Panc1 (cell line): ENCODE measurements at regions not wholly inside any gene's neighbourhood (a gene's known extent, or its start where the extent isn't known, plus 50 kb on each side); places are given as distances from the start of the nearest gene placed in this dataset.

Source experiments
- ATAC-seq: fragments of 200-7000 bp; cut with Tn5 transposase; 2 replicates; pipeline ENCODE4 v1.9.1; 2020; ENCODE audit warnings: mild to moderate bottlenecking, moderate library complexity
- BruUV-seq: library from RNA; stranded (reverse); fragments of 400-500 nt; replicated peaks from 2 replicates; lab custom pipeline; 2021; lab: Mats Ljungman, UMichigan
- CTCF ChIA-PET: fragments of 300-600 bp; sonication (Branson Sonifier 250); formaldehyde crosslinking; loops from one replicate; lab custom pipeline; 2022; ENCODE audit warnings: antibody characterized with exemption; lab: Charles Lee
- POLR2A ChIA-PET: fragments of 300-600 bp; sonication (Branson Sonifier 250); formaldehyde crosslinking; loops from one replicate; lab custom pipeline; 2022; ENCODE audit warnings: antibody characterized with exemption; lab: Charles Lee
- DNase-seq: peaks from one replicate; pipeline ENCODE4 v3.0.0-alpha.2; 2010; ENCODE audit warnings: low read depth, low spot score
- H3K27ac ChIP-seq: 2 replicates; pipeline ENCODE4 v1.5.1; 2011; ENCODE audit warnings: mild to moderate bottlenecking, low read length, inconsistent platforms
- H3K27me3 ChIP-seq: fragments of 200-500 bp; sonication (Bioruptor generic); 2 replicates; pipeline ENCODE4 v1.6.0; 2014; ENCODE audit warnings: low read length, inconsistent platforms; ENCODE audit not compliant: control insufficient read depth, insufficient read depth
- H3K36me3 ChIP-seq: fragments of 200-500 bp; sonication (Bioruptor generic); 2 replicates; pipeline ENCODE4 v1.5.1; 2014; ENCODE audit warnings: inconsistent platforms, mild to moderate bottlenecking, low read length, moderate library complexity; ENCODE audit not compliant: control insufficient read depth, insufficient read depth
- H3K4me1 ChIP-seq: 2 replicates; pipeline ENCODE4 v1.5.1; 2011; ENCODE audit warnings: inconsistent platforms, mild to moderate bottlenecking, low read length, moderate library complexity; ENCODE audit not compliant: control insufficient read depth, insufficient read depth
- H3K4me3 ChIP-seq, 2 experiments: 2 replicates each; pipeline ENCODE4 v1.5.1; 2011 to 2012; ENCODE audit warnings: low read depth in 2 of 2, low read length in 2 of 2, mild to moderate bottlenecking in 2 of 2, inconsistent platforms in 1 of 2, moderate library complexity in 1 of 2
- H3K9me3 ChIP-seq: fragments of 200-500 bp; sonication (Bioruptor generic); 2 replicates; pipeline ENCODE4 v1.5.1; 2014; ENCODE audit warnings: low read depth, mild to moderate bottlenecking, inconsistent platforms, low read length, moderate library complexity; ENCODE audit not compliant: control insufficient read depth, insufficient read depth
- CTCF ChIP-seq: fragments of 450-650 bp; IDR thresholded peaks from 2 replicates; pipeline ENCODE4 v1.5.1; 2017; ENCODE audit warnings: mild to moderate bottlenecking
- POLR2AphosphoS5 ChIP-seq: IDR thresholded peaks from 2 replicates; pipeline ENCODE4 v1.6.1; 2012; ENCODE audit warnings: mild to moderate bottlenecking, low read depth, low read length, moderate library complexity
- REST ChIP-seq, 2 experiments: IDR thresholded peaks; 2 replicates each; pipeline ENCODE4 v1.6.1; 2011 to 2012; ENCODE audit warnings: low read depth in 2 of 2, control low read depth in 1 of 2, low read length in 1 of 2, mild to moderate bottlenecking in 1 of 2, moderate library complexity in 1 of 2; ENCODE audit not compliant: insufficient read depth in 1 of 2
- SIN3A ChIP-seq: IDR thresholded peaks from 2 replicates; pipeline ENCODE4 v1.6.1; 2012; ENCODE audit warnings: low read depth, mild to moderate bottlenecking, low read length, moderate library complexity, borderline replicate concordance; ENCODE audit not compliant: insufficient read depth
- TCF7L2 ChIP-seq: IDR thresholded peaks from 2 replicates; pipeline ENCODE4 v1.6.1; 2011; ENCODE audit warnings: mild to moderate bottlenecking, low read depth, low read length, inconsistent platforms
- in situ Hi-C: cut with HindIII; loops from 2 replicates; pipeline ENCODE4 v1.10.0; 2016; ENCODE audit warnings: low sequenced_read_pairs, low pct_unique_long_range_greater_than_20kb
- intact Hi-C: fragments of 100-400 bp; cut with micrococcal nuclease; formaldehyde crosslinking; loops from one replicate; pipeline ENCODE4 v1.10.0; 2022; ENCODE audit not compliant: unreplicated experiment

GRCh38 chrX:1719270-1719669 is 104.4 kb downstream of the ASMT start:
- H3K4me3 ChIP-seq = no peak overlapping the region
- no peak overlapping the region for H3K27ac ChIP-seq
- DNase-seq (no peak), ATAC-seq (no peak)
- TF ChIP-seq REST (IDR thresholded peaks at IDR 0.05; ENCODE audit: insufficient read depth in 1 of 2, low read depth in 2 of 2, low read length in 1 of 2) = no peak
- no peak for TF ChIP-seq TCF7L2
- no peak for TF ChIP-seq SIN3A
- TF ChIP-seq CTCF = no peak
- no peak for TF ChIP-seq POLR2AphosphoS5
- H3K4me1 ChIP-seq = no peaks in the 10 kb centered on the region
- H3K36me3 ChIP-seq = no peaks in the 10 kb centered on the region
- intact Hi-C loops = no loop called here
- no peaks in the 10 kb centered on the region for H3K27me3 ChIP-seq
- no peaks in the 10 kb centered on the region for H3K9me3 ChIP-seq
- ChIA-PET CTCF (no interaction called here), POLR2A (no interaction called here)
- no TSS peak for BruUV-seq
- in situ Hi-C loops = no loop called here

GRCh38 chrX:1720836-1721235 is 106.0 kb downstream of the ASMT start:
- ChIA-PET POLR2A (no interaction called here), CTCF (no interaction called here)
- H3K27me3 ChIP-seq = no peaks in the 10 kb centered on the region
- no peaks in the 10 kb centered on the region for H3K4me1 ChIP-seq
- in situ Hi-C loops = no loop called here
- H3K9me3 ChIP-seq = no peaks in the 10 kb centered on the region
- no peaks in the 10 kb centered on the region for H3K36me3 ChIP-seq
- intact Hi-C loops = no loop called here
- TF ChIP-seq CTCF = no peak
- no peak for TF ChIP-seq TCF7L2
- TF ChIP-seq SIN3A = no peak
- TF ChIP-seq POLR2AphosphoS5 = no peak
- TF ChIP-seq REST (IDR thresholded peaks at IDR 0.05; ENCODE audit: insufficient read depth in 1 of 2, low read depth in 2 of 2, low read length in 1 of 2) = no peak
- no TSS peak for BruUV-seq
- no peak overlapping the region for H3K27ac ChIP-seq
- DNase-seq = no peak
- no peak for ATAC-seq
- no peak overlapping the region for H3K4me3 ChIP-seq
